HL-60 (cell line): ENCODE measurements at regions not wholly inside any gene's neighbourhood (a gene's known extent, or its start where the extent isn't known, plus 50 kb on each side); places are given as distances from the start of the nearest gene placed in this dataset.

Experiments
- GABPA ChIP-seq: IDR thresholded peaks from 2 replicates; pipeline ENCODE4 v1.6.1; 2012; ENCODE audit warnings: low read depth
- TF ChIP-seq, protein P1 (sequence below): IDR thresholded peaks from one replicate; pipeline ENCODE4 v1.5.1; 2011; ENCODE audit warnings: low read length, control low read depth, inconsistent platforms; ENCODE audit not compliant: insufficient read depth

DNA sequence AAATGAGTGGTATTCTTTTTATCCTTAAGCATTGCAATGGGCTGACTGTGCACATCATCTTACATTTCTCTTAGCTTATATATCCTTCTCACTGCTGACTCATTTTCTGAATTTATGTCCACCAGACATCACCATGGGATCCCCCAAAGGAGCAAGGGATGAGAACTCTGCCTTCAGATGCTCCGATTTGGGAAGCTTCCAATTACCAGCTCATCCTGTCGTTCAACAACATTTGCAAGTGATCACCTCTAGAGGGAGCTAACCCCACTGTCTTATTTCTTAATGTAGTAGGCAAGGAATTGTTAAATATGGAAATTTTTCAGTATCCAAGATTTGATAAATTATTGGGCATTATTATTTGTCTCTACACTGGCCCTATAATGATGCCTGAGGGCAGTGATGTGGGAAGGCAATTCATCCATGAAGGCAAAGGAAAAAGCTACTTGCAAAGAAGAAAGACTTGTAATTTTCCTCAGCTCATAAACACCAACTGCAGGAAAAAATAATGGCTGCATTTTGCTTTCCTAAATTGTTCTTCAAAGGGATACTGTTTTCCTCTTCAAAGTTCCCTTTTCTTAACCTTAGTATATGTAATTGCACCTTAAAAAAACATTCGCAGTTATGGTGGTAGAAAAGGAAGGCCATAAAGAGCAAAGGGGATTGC is 102.4 kb upstream of the FSHB start:
- TF ChIP-seq, protein P1, sequence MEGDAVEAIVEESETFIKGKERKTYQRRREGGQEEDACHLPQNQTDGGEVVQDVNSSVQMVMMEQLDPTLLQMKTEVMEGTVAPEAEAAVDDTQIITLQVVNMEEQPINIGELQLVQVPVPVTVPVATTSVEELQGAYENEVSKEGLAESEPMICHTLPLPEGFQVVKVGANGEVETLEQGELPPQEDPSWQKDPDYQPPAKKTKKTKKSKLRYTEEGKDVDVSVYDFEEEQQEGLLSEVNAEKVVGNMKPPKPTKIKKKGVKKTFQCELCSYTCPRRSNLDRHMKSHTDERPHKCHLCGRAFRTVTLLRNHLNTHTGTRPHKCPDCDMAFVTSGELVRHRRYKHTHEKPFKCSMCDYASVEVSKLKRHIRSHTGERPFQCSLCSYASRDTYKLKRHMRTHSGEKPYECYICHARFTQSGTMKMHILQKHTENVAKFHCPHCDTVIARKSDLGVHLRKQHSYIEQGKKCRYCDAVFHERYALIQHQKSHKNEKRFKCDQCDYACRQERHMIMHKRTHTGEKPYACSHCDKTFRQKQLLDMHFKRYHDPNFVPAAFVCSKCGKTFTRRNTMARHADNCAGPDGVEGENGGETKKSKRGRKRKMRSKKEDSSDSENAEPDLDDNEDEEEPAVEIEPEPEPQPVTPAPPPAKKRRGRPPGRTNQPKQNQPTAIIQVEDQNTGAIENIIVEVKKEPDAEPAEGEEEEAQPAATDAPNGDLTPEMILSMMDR, result peak; percentile 41
- no peak for TF ChIP-seq GABPA
